GM12878 (cell line): ENCODE measurements at regions not wholly inside any gene's neighbourhood (a gene's known extent, or its start where the extent isn't known, plus 50 kb on each side); places are given as distances from the start of the nearest gene placed in this dataset.

ENCODE experiments used
- ATAC-seq: fragments of 200-7000 bp; cut with Tn5 transposase; 3 replicates; pipeline ENCODE4 v1.9.1; 2020; ENCODE audit warnings: mild to moderate bottlenecking, moderate library complexity
- BruUV-seq: library from RNA; stranded (reverse); fragments of 400-500 nt; replicated peaks from 2 replicates; lab custom pipeline; 2021; lab: Mats Ljungman, UMichigan
- CTCF ChIA-PET: fragments of 300-600 bp; sonication (Branson Sonifier 250); formaldehyde crosslinking; extraction: SDS; loops from one replicate; lab custom pipeline; 2021; ENCODE audit warnings: inconsistent platforms; lab: Yijun Ruan, JAX
- POLR2A ChIA-PET: fragments of 350-600 bp; formaldehyde crosslinking; extraction: SDS; loops from one replicate; lab custom pipeline; 2021; ENCODE audit warnings: inconsistent platforms; lab: Charles Lee
- RAD21 ChIA-PET: fragments of 300-600 bp; sonication (Branson Sonifier 250); formaldehyde crosslinking; loops from one replicate; lab custom pipeline; 2023; ENCODE audit warnings: antibody characterized with exemption; ENCODE audit not compliant: unreplicated experiment; lab: Charles Lee
- SMC1A ChIA-PET: fragments of 300-600 bp; sonication (Branson Sonifier 250); formaldehyde crosslinking; loops from one replicate; lab custom pipeline; 2023; ENCODE audit not compliant: unreplicated experiment, uncharacterized antibody; lab: Charles Lee
- DNase-seq: peaks from one replicate; pipeline ENCODE4 v3.0.0-alpha.2; 2011; ENCODE audit warnings: low read depth, low spot score
- FAIRE-seq: peaks from 3 replicates; lab custom pipeline; 2011; peaks lifted over from hg19 to GRCh38; lab: Jason Lieb, UNC
- H2AFZ ChIP-seq: 2 replicates; pipeline ENCODE4 v1.6.0; 2011; ENCODE audit warnings: low read depth, low read length, control low read depth; ENCODE audit not compliant: control insufficient read depth
- H3K27ac ChIP-seq: 2 replicates; pipeline ENCODE4 v1.5.1; 2011; ENCODE audit warnings: control low read depth; ENCODE audit not compliant: control insufficient read depth, insufficient read depth
- H3K27me3 ChIP-seq, 2 experiments: replicated peaks in 1 of 2; 2 replicates each; pipeline versions ENCODE4 v1.6.0 to v1.6.1; 2011; ENCODE audit warnings: low read length in 1 of 2; ENCODE audit not compliant: control insufficient read depth in 2 of 2, insufficient read depth in 2 of 2
- H3K36me3 ChIP-seq, 2 experiments: 2 replicates each; pipeline ENCODE4 v1.5.1; 2011; ENCODE audit warnings: low read length in 1 of 2; ENCODE audit not compliant: control insufficient read depth in 2 of 2, insufficient read depth in 2 of 2
- H3K4me1 ChIP-seq: 2 replicates; pipeline ENCODE4 v1.6.1; 2011; ENCODE audit warnings: mild to moderate bottlenecking, low read length, moderate library complexity, mixed read lengths; ENCODE audit not compliant: control insufficient read depth, insufficient read depth
- H3K4me2 ChIP-seq: 2 replicates; pipeline ENCODE4 v1.6.0; 2011; ENCODE audit warnings: control low read depth; ENCODE audit not compliant: control insufficient read depth, insufficient read depth
- H3K4me3 ChIP-seq: fragments of 200-600 bp; sonication (generic); 2 replicates; pipeline ENCODE4 v1.5.1; 2016
- H3K79me2 ChIP-seq: 2 replicates; pipeline ENCODE4 v1.6.0; 2011; ENCODE audit warnings: low read length; ENCODE audit not compliant: control insufficient read depth, insufficient read depth
- H3K9ac ChIP-seq: 2 replicates; pipeline ENCODE4 v1.8.0; 2011; ENCODE audit warnings: low read length, control low read depth, mixed read lengths; ENCODE audit not compliant: control insufficient read depth, insufficient read depth
- H3K9me3 ChIP-seq: replicated peaks from 3 replicates; pipeline ENCODE4 v1.5.1; 2011; ENCODE audit warnings: mild to moderate bottlenecking, low read length; ENCODE audit not compliant: control insufficient read depth, insufficient read depth
- H4K20me1 ChIP-seq: 2 replicates; pipeline ENCODE4 v1.6.0; 2011; ENCODE audit not compliant: control insufficient read depth, insufficient read depth
- CBX5 ChIP-seq: sonication (generic); IDR thresholded peaks from 2 replicates; pipeline ENCODE4 v1.6.1; 2016; ENCODE audit warnings: low read depth, moderate library complexity, mild to moderate bottlenecking, inconsistent platforms
- CHD1 ChIP-seq: IDR thresholded peaks from 2 replicates; pipeline ENCODE4 v1.6.1; 2012; ENCODE audit warnings: low read depth, low read length, improper control_type of control experiment
- CHD2 ChIP-seq: IDR thresholded peaks from 2 replicates; pipeline ENCODE4 v1.6.1; 2011; ENCODE audit warnings: low read depth, low read length, improper control_type of control experiment, borderline replicate concordance
- EZH2 ChIP-seq: IDR thresholded peaks from 2 replicates; pipeline ENCODE4 v1.6.1; 2012; ENCODE audit warnings: low read depth, mild to moderate bottlenecking, control low read depth, inconsistent platforms, low read length, borderline replicate concordance; ENCODE audit not compliant: control insufficient read depth
- RCOR1 ChIP-seq: conservative IDR thresholded peaks from 2 replicates; pipeline ENCODE4 v1.6.1; 2012; ENCODE audit warnings: low read depth, low read length, improper control_type of control experiment
- ZNF217 ChIP-seq: fragments of 450-650 bp; IDR thresholded peaks from 2 replicates; pipeline ENCODE4 v1.6.1; 2017; ENCODE audit warnings: antibody characterized with exemption, mild to moderate bottlenecking
- ZNF592 ChIP-seq: fragments of 450-650 bp; IDR thresholded peaks from 2 replicates; pipeline ENCODE4 v1.6.1; 2017; ENCODE audit warnings: mild to moderate bottlenecking, moderate library complexity
- WGBS: methylation state at CpG from one replicate; pipeline ENCODE4 v1.1.6; 2016; ENCODE audit warnings: low lambda C conversion rate; ENCODE audit not compliant: insufficient replicate concordance, insufficient coverage; ENCODE audit errors: missing lambda C conversion rate; 5-methylcytosine and 5-hydroxymethylcytosine counted together
- in situ Hi-C: fragments of 300-500 bp; cut with MboI; formaldehyde crosslinking; loops from 9 replicates; pipeline ENCODE4 v1.14.3; 2018; ENCODE audit warnings: mixed read lengths
- intact Hi-C: fragments of 100-400 bp; cut with micrococcal nuclease; formaldehyde crosslinking; loops from one replicate; pipeline ENCODE4 v1.14.2; 2022; ENCODE audit not compliant: unreplicated experiment

GRCh38 chr6:28812778-28813569 is 110.8 kb downstream of the TRIM27 start (continued):
- no peak for TF ChIP-seq ZNF592

GRCh38 chr6:28814032-28814976 is 109.5 kb downstream of the TRIM27 start:
- ATAC-seq (no peak), FAIRE-seq (no peak), DNase-seq (no peak)
- WGBS, result 26% methylated on average over 49 of the region's 49 CpGs
- H3K4me1 ChIP-seq, result peaks cover 3% of the 10 kb centered on the region; the same call in 1 of the 2 replicates
- H2AFZ ChIP-seq, result no peak overlapping the region
- peaks cover 10 to 16% of the 10 kb centered on the region in 2 experiments for H3K27me3 ChIP-seq
- in situ Hi-C loops (no loop called here), intact Hi-C loops (no loop called here)
- POLR2A ChIA-PET, result no interaction called here
- RAD21 ChIA-PET, result no interaction called here
- CTCF ChIA-PET, result interaction anchor here (1.0 kb wide), 1 partner anchor 24 kb away, joined by 5 read pairs; no protein-coding TSS in a partner anchor
- SMC1A ChIA-PET, result no interaction called here
- no peak overlapping the region for H3K4me3 ChIP-seq
- no peaks in the 10 kb centered on the region for H3K36me3 ChIP-seq
- H3K79me2 ChIP-seq, result no peaks in the 10 kb centered on the region
- BruUV-seq, result no TSS peak
- no peak overlapping the region for H3K9ac ChIP-seq
- H3K27ac ChIP-seq, result no peak overlapping the region
- TF ChIP-seq RCOR1 (no peak), CHD2 (no peak), EZH2 (no peak), ZNF592 (no peak), ZNF217 (no peak), CBX5 (no peak), CHD1 (no peak)
- H4K20me1 ChIP-seq, result no peaks in the 10 kb centered on the region
- peaks cover 3% of the 10 kb centered on the region; the same call in 2 of the 3 replicates for H3K9me3 ChIP-seq
- no peak overlapping the region for H3K4me2 ChIP-seq
